HCT116 (cell line): ENCODE measurements at regions not wholly inside any gene's neighbourhood (a gene's known extent, or its start where the extent isn't known, plus 50 kb on each side); places are given as distances from the start of the nearest gene placed in this dataset.

ENCODE experiments used
- ATAC-seq: fragments of 200-7000 bp; cut with Tn5 transposase; 2 replicates; pipeline ENCODE4 v1.9.1; 2020; ENCODE audit warnings: mild to moderate bottlenecking, moderate library complexity
- BruUV-seq: library from RNA; stranded (reverse); fragments of 400-500 nt; replicated peaks from 2 replicates; lab custom pipeline; 2021; lab: Mats Ljungman, UMichigan
- CTCF ChIA-PET: fragments of 300-600 bp; sonication (Branson Sonifier 250); formaldehyde crosslinking; loops from one replicate; lab custom pipeline; 2021; ENCODE audit warnings: antibody characterized with exemption; lab: Charles Lee
- POLR2A ChIA-PET: fragments of 300-600, 350-600 bp; sonication (Branson Sonifier 250); formaldehyde crosslinking; loops from one replicate; lab custom pipeline; 2021; ENCODE audit warnings: antibody characterized with exemption; lab: Charles Lee
- RAD21 ChIA-PET, 2 experiments: fragments of 300-600 bp; sonication (Branson Sonifier 250); formaldehyde crosslinking; loops; one replicate each; lab custom pipeline; 2023; ENCODE audit warnings: low total read pairs in 2 of 2; ENCODE audit not compliant: uncharacterized antibody in 2 of 2, unreplicated experiment in 2 of 2, low non-redundant PET in 1 of 2; lab: Charles Lee
- DNase-seq: peaks from one replicate; pipeline ENCODE4 v3.0.0-alpha.2; 2010; ENCODE audit warnings: low read depth, low spot score
- H2AFZ ChIP-seq: fragments of 200-600 bp; shearing (Covaris generic), sonication (generic); 2 replicates; pipeline ENCODE4 v1.6.1; 2017; ENCODE audit warnings: low read depth, mixed run types, mixed read lengths, antibody characterized with exemption, low read length; ENCODE audit not compliant: poor library complexity, severe bottlenecking
- H3K27ac ChIP-seq: 2 replicates; pipeline ENCODE4 v1.5.1; 2012; ENCODE audit warnings: low read depth, low read length
- H3K27me3 ChIP-seq: fragments of 200-600 bp; sonication (generic); 2 replicates; pipeline ENCODE4 v1.6.1; 2016; ENCODE audit warnings: mixed run types, low read length, mixed read lengths; ENCODE audit not compliant: insufficient read depth
- H3K36me3 ChIP-seq, 2 experiments: fragments of 200-500 bp in 1 of 2; fragments of 200-600 bp in 1 of 2; sonication (Bioruptor generic) in 1 of 2; sonication (generic) in 1 of 2; 2 replicates each; pipeline versions ENCODE4 v1.5.1 to v1.6.1; 2014 to 2016; ENCODE audit warnings: low read length in 2 of 2, inconsistent platforms in 1 of 2, mixed read lengths in 1 of 2, mixed run types in 1 of 2; ENCODE audit not compliant: insufficient read depth in 2 of 2, control insufficient read depth in 1 of 2
- H3K4me1 ChIP-seq, 2 experiments: fragments of 200-600 bp in 1 of 2; sonication (generic) in 1 of 2; 2 replicates each; pipeline versions ENCODE4 v1.5.1 to v1.6.1; 2012 to 2017; ENCODE audit warnings: low read length in 2 of 2, inconsistent platforms in 1 of 2, mild to moderate bottlenecking in 1 of 2, mixed read lengths in 1 of 2, mixed run types in 1 of 2, moderate library complexity in 1 of 2; ENCODE audit not compliant: insufficient read depth in 2 of 2, control insufficient read depth in 1 of 2
- H3K4me2 ChIP-seq: fragments of 200-600 bp; sonication (generic); 2 replicates; pipeline ENCODE4 v1.6.1; 2017; ENCODE audit warnings: mixed run types, low read length, mixed read lengths
- H3K4me3 ChIP-seq, 2 experiments: fragments of 200-600 bp in 1 of 2; sonication (generic) in 1 of 2; replicated peaks in 1 of 2; 2 replicates each; pipeline ENCODE4 v1.5.1; 2011 to 2016; ENCODE audit warnings: low read length in 2 of 2, control low read depth in 1 of 2, low read depth in 1 of 2, mild to moderate bottlenecking in 1 of 2, mixed read lengths in 1 of 2, mixed run types in 1 of 2
- H3K79me2 ChIP-seq: fragments of 200-600 bp; sonication (generic); 2 replicates; pipeline ENCODE4 v1.6.1; 2017; ENCODE audit warnings: mild to moderate bottlenecking, mixed run types, low read length, moderate library complexity, mixed read lengths; ENCODE audit not compliant: insufficient read depth
- H3K9ac ChIP-seq: fragments of 200-600 bp; sonication (generic); 2 replicates; pipeline ENCODE4 v1.6.1; 2016; ENCODE audit warnings: low read length, mixed read lengths
- H3K9me2 ChIP-seq: fragments of 200-600 bp; sonication (generic), shearing (Covaris generic); 2 replicates; pipeline ENCODE4 v1.6.1; 2017; ENCODE audit warnings: mixed run types, mild to moderate bottlenecking, moderate library complexity; ENCODE audit not compliant: insufficient read depth
- H3K9me3 ChIP-seq, 2 experiments: fragments of 200-500 bp in 1 of 2; fragments of 200-600 bp in 1 of 2; sonication (Bioruptor generic) in 1 of 2; sonication (generic) in 1 of 2; 2 replicates each; pipeline ENCODE4 v1.6.1; 2014 to 2017; ENCODE audit warnings: low read length in 2 of 2, mixed read lengths in 2 of 2, inconsistent platforms in 1 of 2, low read depth in 1 of 2, mild to moderate bottlenecking in 1 of 2, mixed run types in 1 of 2, moderate library complexity in 1 of 2; ENCODE audit not compliant: control insufficient read depth in 1 of 2, insufficient read depth in 1 of 2
- H4K20me1 ChIP-seq: fragments of 200-600 bp; sonication (generic), shearing (Covaris generic); 2 replicates; pipeline ENCODE4 v1.6.1; 2017; ENCODE audit warnings: mixed run types, mild to moderate bottlenecking, moderate library complexity; ENCODE audit not compliant: insufficient read depth
- ATF3 ChIP-seq: IDR thresholded peaks from 2 replicates; pipeline ENCODE4 v1.6.1; 2012
- CTCF ChIP-seq, 3 experiments: fragments of 200-600 bp in 1 of 3; sonication (generic) in 1 of 3; IDR thresholded peaks in 2 of 3; conservative IDR thresholded peaks in 1 of 3; 2 replicates each; pipeline ENCODE4 v1.5.1; 2012 to 2017; ENCODE audit warnings: low read depth in 2 of 3, low read length in 2 of 3, antibody characterized with exemption in 1 of 3, borderline replicate concordance in 1 of 3, control low read depth in 1 of 3, mild to moderate bottlenecking in 1 of 3, mixed read lengths in 1 of 3, mixed run types in 1 of 3, moderate library complexity in 1 of 3; ENCODE audit not compliant: insufficient read depth in 1 of 3
- ELF1 ChIP-seq: IDR thresholded peaks from 2 replicates; pipeline ENCODE4 v1.6.1; 2012; ENCODE audit warnings: low read depth, borderline replicate concordance
- EZH2phosphoT487 ChIP-seq: fragments of 200-600 bp; IDR thresholded peaks from 2 replicates; pipeline ENCODE4 v1.6.1; 2018; ENCODE audit warnings: antibody characterized with exemption, borderline replicate concordance
- JUND ChIP-seq: IDR thresholded peaks from 2 replicates; pipeline ENCODE4 v1.6.1; 2012
- MAX ChIP-seq: IDR thresholded peaks from 2 replicates; pipeline ENCODE4 v1.6.1; 2012
- TCF7L2 ChIP-seq: IDR thresholded peaks from 2 replicates; pipeline ENCODE4 v1.7.0; 2011; ENCODE audit warnings: borderline replicate concordance, inconsistent platforms; ENCODE audit not compliant: insufficient read depth, insufficient read length; ENCODE audit errors: extremely low read depth
- YY1 ChIP-seq: IDR thresholded peaks from 2 replicates; pipeline ENCODE4 v1.6.1; 2011; ENCODE audit warnings: low read length, low read depth, moderate library complexity, mild to moderate bottlenecking; ENCODE audit not compliant: insufficient replicate concordance; ENCODE audit errors: extremely low read depth
- ZBTB33 ChIP-seq: IDR thresholded peaks from 2 replicates; pipeline ENCODE4 v1.6.1; 2011; ENCODE audit warnings: mild to moderate bottlenecking, low read length, moderate library complexity; ENCODE audit not compliant: insufficient replicate concordance; ENCODE audit errors: extremely low read depth
- ZFX ChIP-seq: fragments of 450-650 bp; IDR thresholded peaks from 2 replicates; pipeline ENCODE4 v1.6.1; 2017
- intact Hi-C: fragments of 100-400 bp; cut with micrococcal nuclease; formaldehyde crosslinking; loops from 2 replicates; pipeline ENCODE4 v1.10.0; 2022

GRCh38 chr14:105860615-105861580, 334.5 kb downstream of the TMEM121 start:
- Histone ChIP-seq H4K20me1 (no peaks in the 10 kb centered on the region), H3K9me2 (no peaks in the 10 kb centered on the region), H3K9ac (no peak overlapping the region), H3K27ac (no peak overlapping the region), H2AFZ (no peak overlapping the region), H3K4me1 (no peaks in the 10 kb centered on the region), H3K36me3 (no peaks in the 10 kb centered on the region), H3K27me3 (no peaks in the 10 kb centered on the region), H3K4me2 (no peak overlapping the region), H3K9me3 (no peaks in the 10 kb centered on the region), H3K79me2 (no peaks in the 10 kb centered on the region), H3K4me3 (no peak overlapping the region)
- ATAC-seq (no peak), DNase-seq (no peak)
- BruUV-seq, result no TSS peak
- intact Hi-C loops, result no loop called here
- POLR2A ChIA-PET, result no interaction called here
- CTCF ChIA-PET, result no interaction called here
- TF ChIP-seq ZFX, result no peak
- TF ChIP-seq MAX, result no peak
- TF ChIP-seq ELF1, result no peak
- TF ChIP-seq TCF7L2, result no peak
- TF ChIP-seq ZBTB33, result no peak
- no peak for TF ChIP-seq JUND
- no peak for TF ChIP-seq ATF3
- TF ChIP-seq CTCF (IDR thresholded peaks at IDR 0.05 in 2 of 3, conservative IDR thresholded peaks at IDR 0.05 in 1 of 3; ENCODE audit: borderline replicate concordance in 1 of 3, insufficient read depth in 1 of 3, low read depth in 2 of 3, low read length in 2 of 3), result no peak
- no peak for TF ChIP-seq YY1
- no peak for TF ChIP-seq EZH2phosphoT487
- RAD21 ChIA-PET, result no interaction called here
